NCI-H510A (cell line): ENCODE measurements at regions not wholly inside any gene's neighbourhood (a gene's known extent, or its start where the extent isn't known, plus 50 kb on each side); places are given as distances from the start of the nearest gene placed in this dataset.
"Not testable (repeated sequence)": the region's sequence is repeated elsewhere in the genome, so short reads cannot be mapped to it uniquely, and the experiment has no call there.

Source experiments
- DNase-seq: peaks from one replicate; lab custom pipeline; 2025; lab: John Stamatoyannopoulos, UW

DNA sequence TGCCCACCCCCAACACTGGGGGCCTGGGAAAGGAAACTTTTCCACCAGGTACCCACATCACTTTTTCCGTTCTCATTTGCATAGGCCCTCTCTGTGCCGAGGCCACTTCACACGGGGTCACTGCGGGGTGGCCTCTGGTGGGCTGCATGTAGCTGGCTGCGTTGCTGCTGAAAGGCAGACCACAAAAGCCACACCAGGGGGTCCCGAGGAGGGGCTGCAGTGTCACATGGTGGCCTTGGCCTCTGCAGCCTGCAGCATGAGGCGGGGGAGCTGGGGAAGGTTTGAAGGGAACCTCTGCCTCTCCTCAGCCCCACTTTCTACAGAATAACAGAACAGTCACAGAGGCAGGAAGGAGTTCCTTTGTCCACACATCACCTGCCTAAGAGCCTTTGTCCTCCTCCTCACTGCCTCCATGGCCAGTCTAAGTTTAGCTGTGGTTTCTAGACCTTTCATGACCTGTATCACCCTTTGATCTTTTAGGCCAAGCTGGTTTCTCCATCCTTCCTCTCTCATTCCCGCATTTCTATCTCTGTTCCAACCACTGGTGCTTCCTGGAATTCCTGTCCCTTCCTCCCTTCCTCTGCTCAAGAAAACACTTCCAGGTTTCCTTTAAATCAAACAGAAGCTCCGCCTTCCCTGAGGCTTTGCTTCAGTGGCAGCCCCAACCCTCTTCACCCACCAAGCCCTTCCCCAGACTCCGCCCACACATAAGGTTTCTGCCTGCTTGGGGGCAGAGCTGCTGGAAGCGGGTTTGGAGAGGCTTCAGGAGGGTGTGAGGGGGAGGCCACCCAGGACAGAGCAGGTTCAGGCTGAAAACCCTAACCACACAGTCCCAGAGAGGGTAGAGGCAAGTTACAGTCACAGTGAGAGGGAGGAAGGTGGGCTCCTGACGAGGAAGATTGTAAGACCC is 150.7 kb upstream of the TLE3 start:
- peak; percentile 54 for DNase-seq

DNA sequence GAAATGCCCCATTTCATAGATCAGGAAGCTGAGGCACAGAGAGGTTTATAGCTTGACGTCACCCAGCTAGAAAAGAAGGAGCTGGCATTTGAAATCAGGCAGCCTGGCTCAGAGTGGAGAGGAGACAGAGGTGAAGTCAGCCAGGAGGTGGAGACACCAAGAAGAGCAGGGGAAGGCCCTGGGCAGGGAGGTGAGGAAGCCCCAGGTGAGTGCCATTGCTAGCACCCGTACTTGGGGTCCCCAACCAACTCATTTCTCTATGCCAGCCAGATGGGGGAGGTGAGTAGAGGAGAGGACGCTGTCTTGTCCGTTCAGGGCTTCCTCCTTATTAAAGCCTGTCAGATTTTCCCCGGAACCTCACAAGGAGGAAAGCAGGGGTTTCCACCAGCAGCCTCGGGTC is 149.6 kb upstream of the TLE3 start:
- DNase-seq, result no peak

GRCh38 chr15:70246623-70247220 is 149.0 kb upstream of the TLE3 start:
- no peak for DNase-seq

GRCh38 chr15:70245932-70246622 is 148.4 kb upstream of the TLE3 start:
- DNase-seq, result no peak

DNA sequence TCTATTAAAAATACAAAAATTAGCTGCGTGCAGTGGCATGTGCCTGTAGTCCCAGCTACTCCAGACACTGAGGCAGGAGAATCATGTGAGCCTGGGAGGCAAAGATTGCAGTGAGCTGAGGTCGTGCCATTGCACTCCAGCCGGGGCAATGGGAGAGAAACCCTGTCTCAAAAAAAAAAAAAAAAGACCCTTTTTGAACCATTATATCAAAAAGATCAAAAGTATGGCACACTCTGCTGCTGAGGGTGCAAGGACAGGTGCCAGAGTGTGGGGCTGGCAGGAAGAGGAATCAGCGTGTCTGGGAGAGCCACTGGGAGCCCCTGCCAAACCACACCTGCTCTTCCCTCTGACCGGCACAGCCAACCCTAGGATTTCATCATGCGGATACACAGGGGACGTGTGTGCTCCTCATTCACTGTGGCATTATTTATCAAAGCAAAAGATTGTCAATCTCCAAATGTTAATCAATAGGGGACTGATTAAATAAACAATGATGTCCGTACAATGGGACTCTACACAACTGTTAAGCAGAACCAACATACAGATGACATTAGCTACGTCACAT is 147.3 kb upstream of the TLE3 start:
- DNase-seq, result no peak

DNA sequence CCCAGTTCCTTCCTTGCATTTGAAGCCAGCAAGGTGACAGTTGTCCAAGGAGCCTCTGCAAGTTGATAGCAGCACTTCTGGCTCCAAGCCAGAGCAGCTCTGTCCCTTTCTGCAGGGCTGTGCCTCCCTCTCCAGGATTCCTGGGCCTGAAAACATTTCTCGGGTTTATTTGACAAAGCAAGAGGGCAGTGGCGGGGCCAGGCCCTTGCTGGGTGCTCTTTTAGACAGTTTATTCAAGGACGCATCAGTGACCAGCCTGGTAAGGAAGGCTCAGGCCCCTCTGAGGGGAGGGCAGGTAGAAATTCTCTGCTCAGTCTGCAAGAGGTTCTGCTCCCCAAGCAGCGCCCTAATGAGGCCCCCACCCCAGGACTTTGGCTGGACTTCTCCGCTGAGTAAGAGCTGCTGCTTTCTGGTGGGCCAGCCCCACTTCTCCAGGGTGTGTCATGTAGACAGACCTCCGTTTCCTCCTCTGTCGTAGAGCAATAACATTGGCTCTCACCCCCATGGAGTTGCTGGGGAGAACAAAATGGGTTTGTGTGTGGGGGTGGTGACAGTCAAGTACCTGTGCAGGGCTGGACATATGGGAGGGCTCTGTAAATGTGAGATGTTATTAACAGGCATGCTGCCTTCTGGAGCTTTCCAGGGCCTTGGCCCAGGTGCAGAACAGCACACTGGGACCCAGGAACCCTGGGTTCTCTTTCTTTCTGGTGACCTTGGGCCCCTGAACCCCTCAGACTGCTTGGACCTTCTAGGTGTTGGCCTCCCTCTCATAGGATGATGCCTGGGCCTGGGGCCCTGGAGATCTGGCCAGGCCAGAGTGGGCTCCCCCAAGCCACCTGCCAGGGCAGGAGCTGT is 146.2 kb upstream of the TLE3 start:
- no peak for DNase-seq

- DNase-seq, result no peak
Observed at GRCh38 chr15:70242951-70243685, 145.4 kb upstream of the TLE3 start.

DNA sequence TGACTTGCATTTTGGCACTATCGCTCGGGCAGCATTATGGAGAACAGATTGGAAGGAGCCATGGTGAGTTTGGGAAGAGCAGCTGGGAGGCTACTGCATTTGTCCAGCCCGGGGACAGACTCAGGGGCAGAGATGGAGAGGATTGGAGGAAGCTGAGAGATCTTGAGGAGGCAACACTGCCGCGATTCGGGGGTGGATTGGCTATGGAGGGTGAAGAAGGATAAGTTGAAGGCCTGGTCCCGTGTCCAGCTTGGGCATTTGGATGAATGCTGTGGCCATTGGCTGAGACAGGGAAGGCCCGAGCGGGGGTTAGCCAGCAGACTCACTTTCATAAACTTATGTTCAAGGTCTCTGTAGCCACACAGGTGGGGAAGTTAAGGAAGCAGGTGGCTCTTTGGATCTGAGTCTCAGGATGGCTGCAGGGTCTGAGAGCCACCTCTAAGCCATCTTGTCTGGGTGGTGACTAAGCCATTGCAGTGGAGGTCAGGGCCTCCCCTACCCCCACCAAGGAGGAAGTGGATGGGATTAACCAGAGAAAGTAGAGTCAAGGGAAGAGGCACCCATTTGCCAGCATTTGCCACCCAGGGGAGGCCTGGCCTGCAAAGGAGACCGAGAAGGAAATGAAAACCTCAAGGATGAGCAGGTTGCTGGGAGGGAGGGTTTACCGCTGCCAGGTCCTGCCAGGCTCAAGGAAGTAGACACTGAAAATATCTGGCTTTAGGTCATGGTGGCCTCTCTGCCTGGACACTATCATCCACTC is 144.0 kb upstream of the TLE3 start:
- no peak for DNase-seq

DNA sequence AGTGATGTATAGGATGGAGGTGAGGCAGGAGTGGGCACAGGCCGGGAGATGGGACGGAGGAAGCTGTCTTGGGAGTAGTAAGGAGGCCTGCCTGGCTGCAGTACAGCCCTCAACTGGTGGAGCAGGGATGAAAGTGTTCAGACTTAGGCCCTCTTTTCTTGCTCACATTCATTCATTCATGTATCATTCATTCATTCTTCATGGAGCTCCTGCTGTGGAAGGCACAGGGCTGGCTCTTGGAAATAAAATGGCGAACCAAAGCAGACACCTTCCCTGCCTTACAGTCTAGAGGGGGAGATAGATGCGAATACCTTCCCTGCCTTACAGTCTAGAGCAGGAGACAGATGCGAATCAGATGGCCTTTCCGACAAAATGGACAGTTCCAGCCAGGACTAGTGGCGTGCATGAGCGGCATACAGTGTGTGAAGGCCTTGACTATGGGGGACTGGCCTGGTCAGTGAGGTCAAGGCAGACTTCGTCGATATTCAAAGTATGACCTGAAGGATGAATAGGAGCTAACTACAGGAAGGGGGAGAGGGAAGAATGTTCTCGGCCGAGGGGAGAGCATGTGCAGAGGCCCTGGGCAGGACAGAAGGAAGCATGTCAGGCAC is 143.2 kb upstream of the TLE3 start:
- DNase-seq, result no peak

GRCh38 chr15:70240082-70240481 is 142.4 kb upstream of the TLE3 start:
- no peak for DNase-seq

- no peak for DNase-seq
Observed at GRCh38 chr15:70238917-70239316, 141.2 kb upstream of the TLE3 start.

- no peak for DNase-seq
Observed at GRCh38 chr15:70237626-70238025, 139.9 kb upstream of the TLE3 start.

DNA sequence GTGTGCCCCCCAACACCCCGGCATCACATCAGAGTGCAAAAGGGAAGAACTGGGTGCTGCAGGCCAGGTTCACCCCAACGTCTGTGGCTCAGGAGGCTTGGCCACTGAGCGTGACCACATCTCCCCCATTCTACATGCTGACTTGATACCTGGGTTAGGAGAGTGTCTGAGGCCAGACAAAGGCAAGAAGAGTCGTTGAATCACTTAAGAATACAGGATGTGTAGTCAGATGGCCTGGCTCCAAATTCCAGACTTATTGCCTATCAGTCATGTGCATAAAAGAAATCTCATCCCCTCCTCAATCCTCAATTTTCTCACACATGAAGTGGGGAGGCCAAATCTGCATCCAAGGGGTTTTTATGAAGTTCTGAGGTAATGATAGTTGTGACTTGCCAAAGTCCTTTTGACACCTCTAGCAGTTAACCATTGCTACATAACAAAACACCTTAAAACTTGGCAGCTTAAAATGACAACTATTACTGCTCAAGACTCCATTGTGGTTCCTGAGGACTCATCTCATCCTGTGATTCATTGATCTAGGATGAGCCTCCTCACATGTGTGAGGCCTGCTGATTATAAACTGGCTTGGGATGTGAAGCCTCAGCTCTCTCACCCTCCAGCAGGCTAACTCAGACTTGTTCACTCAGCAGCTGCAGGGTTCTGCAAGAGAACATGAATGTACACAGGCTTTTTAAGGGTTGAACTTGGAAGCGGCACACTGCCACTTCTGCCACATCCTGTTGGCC is 138.8 kb upstream of the TLE3 start:
- DNase-seq, result no peak

DNA sequence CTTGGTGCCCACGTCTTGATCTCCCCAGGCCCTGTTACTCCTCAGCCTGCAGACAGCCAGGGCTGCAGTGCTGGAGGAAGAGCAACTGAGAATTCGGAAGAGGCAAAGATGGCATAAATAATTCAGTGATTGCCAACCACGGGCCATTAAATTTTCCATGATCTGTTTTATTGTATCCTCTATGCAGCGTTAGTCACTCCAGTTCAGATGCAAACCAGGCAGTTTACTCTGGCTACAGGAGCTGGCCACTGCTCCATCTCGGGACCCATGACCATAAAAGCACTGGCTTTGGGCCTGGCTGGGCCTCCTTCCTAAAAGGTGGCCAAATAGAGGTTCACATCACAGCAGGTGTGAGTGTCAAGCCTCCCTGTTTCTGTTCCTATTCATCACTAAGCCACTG is 137.6 kb upstream of the TLE3 start:
- no peak for DNase-seq

DNA sequence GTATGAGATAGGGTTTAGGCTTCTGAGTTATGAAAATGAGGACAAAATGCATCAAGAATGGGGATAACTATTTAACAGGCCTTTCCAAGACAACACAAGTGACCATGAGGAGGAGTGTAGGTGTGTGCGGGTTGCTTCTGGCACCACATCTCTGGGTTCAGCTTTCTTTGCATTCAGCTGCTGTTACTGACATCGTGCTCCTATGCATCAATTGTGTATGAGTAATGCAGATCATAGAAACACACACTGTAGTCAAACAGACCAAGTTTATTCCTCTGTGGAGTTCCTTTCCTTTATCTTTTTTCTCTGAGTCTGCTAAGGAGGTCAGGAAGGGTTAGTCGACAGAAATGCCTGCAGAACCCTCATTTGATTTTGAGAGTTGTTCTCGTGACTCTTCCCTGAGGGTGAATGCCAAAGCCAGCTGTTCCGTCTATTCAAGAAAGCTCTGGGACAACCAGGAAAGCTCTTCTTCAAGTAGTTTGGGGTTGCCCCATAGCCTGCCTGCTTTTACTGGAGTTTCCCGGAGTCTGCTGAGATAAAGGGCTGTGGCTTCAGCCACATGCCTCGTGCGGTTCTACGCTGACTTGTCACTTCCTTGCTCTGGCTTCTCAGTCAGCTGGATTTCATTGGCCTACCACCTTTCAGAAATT is 136.7 kb upstream of the TLE3 start:
- no peak for DNase-seq

DNA sequence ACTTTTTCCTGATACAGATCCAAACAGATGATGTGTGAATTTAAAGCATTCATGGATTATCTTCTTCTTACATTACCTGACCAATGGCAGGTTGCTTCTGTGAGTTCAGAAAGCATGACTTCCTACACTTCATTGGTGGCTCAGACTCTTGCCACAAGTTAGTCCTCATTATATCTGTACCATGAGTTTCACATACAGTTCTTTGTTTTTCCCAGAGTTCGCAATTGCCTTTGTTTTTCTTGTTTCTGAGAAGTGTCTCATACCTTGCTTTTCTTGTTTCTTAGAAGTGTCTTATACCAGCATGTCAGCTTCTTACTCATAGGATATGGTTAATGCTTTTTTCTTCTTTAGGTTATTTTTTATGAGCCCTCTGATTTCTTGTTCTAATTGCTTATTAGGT is 133.8 kb upstream of the TLE3 start:
- no peak for DNase-seq

GRCh38 chr15:70227918-70228317 is 130.2 kb upstream of the TLE3 start:
- DNase-seq, result not testable (repeated sequence)

DNA sequence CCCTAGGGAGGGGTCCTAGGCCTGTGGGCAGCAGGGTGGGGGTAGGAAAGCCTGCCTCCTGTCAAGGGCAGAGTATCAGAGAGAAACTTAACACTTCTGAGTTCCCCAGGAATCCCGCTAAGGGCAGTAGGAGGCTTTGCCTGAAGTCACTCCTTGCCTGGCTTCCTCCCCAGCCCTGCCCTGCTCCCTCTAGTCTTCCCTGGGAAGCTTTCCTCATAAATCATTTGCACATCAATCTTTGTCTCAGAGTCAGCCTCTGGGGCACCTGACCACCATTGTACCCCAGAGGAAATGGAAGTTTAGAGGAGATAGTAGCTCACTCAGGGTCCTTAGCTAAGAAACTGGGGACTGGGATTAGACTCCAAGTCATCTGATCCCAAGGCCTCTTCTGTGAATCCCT is 129.4 kb upstream of the TLE3 start:
- DNase-seq, result no peak
